ENCODE measurements at regions not wholly inside any gene's neighbourhood (a gene's known extent, or its start where the extent isn't known, plus 50 kb on each side); places are given as distances from the start of the nearest gene placed in this dataset.

DNA sequence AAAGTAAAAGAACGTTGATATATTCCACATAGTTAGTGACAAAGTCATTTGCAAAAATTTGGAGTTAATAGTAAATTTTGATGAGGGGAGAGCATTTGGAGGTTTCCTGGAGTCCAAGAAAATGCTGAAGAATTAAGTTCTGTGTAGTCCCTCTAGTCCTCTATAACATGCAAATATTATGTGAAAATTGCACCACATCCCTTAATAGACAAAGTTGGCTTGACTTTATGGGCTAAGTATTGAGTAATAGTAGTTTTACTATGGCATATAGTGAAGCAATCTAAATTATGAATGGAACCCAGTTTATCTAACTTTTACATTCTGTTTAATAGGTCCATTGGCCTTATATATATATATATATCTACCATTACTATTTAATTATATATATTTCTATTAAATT is 66.4 kb upstream of the DCN start:
- no peak for TF ChIP-seq POLR2A (IDR thresholded peaks at IDR 0.05)
- no peak for TF ChIP-seq CTCF (IDR thresholded peaks at IDR 0.05)
